Ectodermal cell (in vitro differentiated cells): ENCODE measurements at regions not wholly inside any gene's neighbourhood (a gene's known extent, or its start where the extent isn't known, plus 50 kb on each side); places are given as distances from the start of the nearest gene placed in this dataset.
"Not testable (repeated sequence)": the region's sequence is repeated elsewhere in the genome, so short reads cannot be mapped to it uniquely, and the experiment has no call there.

Experiments used
- H3K27ac ChIP-seq: 2 replicates; pipeline ENCODE4 v1.7.0; 2013; ENCODE audit warnings: mild to moderate bottlenecking, low read depth, low read length; ENCODE audit not compliant: insufficient read depth, poor library complexity, severe bottlenecking
- H3K27me3 ChIP-seq: 2 replicates; pipeline ENCODE4 v1.7.0; 2013; ENCODE audit warnings: mild to moderate bottlenecking, low read length; ENCODE audit not compliant: insufficient read depth, control insufficient read depth, poor library complexity, severe bottlenecking
- H3K36me3 ChIP-seq: one replicate; pipeline ENCODE4 v1.7.0; 2013; ENCODE audit warnings: low read length; ENCODE audit not compliant: control insufficient read depth, insufficient read depth
- H3K4me1 ChIP-seq: one replicate; pipeline ENCODE4 v1.7.0; 2013; ENCODE audit warnings: low read length; ENCODE audit not compliant: control insufficient read depth, insufficient read depth
- H3K4me3 ChIP-seq: 2 replicates; pipeline ENCODE4 v1.7.0; 2013; ENCODE audit warnings: low read depth, low read length, control low read depth; ENCODE audit not compliant: insufficient read depth
- H3K9me3 ChIP-seq: 2 replicates; pipeline ENCODE4 v1.7.0; 2013; ENCODE audit warnings: mild to moderate bottlenecking, low read length, moderate library complexity; ENCODE audit not compliant: control insufficient read depth
- WGBS, 2 experiments: methylation state at CpG; one replicate each; pipeline ENCODE4 v1.1.7; 2013; ENCODE audit warnings: missing lambda C conversion rate in 2 of 2; 5-methylcytosine and 5-hydroxymethylcytosine counted together

GRCh38 chr11:41786087-41786486 is 326.6 kb upstream of the LRRC4C start:
- H3K27ac ChIP-seq, result no peak overlapping the region
- no peaks in the 10 kb centered on the region for H3K36me3 ChIP-seq
- no peak overlapping the region for H3K4me3 ChIP-seq
- no peaks in the 10 kb centered on the region for H3K9me3 ChIP-seq
- H3K4me1 ChIP-seq, result no peaks in the 10 kb centered on the region
- no peaks in the 10 kb centered on the region for H3K27me3 ChIP-seq
- 78 to 82% methylated on average over 1 of the region's 1 CpG for WGBS, 2 experiments

- whole genome bisulfite sequencing, 2 experiments, result 93 to 95% methylated on average over 23 of the region's 23 CpGs
- Histone ChIP-seq H3K27ac (no peak overlapping the region), H3K4me1 (no peaks in the 10 kb centered on the region), H3K4me3 (no peak overlapping the region), H3K27me3 (no peaks in the 10 kb centered on the region), H3K36me3 (no peaks in the 10 kb centered on the region), H3K9me3 (no peaks in the 10 kb centered on the region)
Measured at GRCh38 chr11:41788177-41788576, 328.7 kb upstream of the LRRC4C start.

GRCh38 chr11:41789376-41789775 is 329.9 kb upstream of the LRRC4C start:
- Histone ChIP-seq H3K4me1 (no peaks in the 10 kb centered on the region), H3K27ac (no peak overlapping the region), H3K27me3 (no peaks in the 10 kb centered on the region), H3K9me3 (no peaks in the 10 kb centered on the region), H3K36me3 (no peaks in the 10 kb centered on the region), H3K4me3 (no peak overlapping the region)
- WGBS, 2 experiments, result 95 to 97% methylated on average over 3 of the region's 3 CpGs

GRCh38 chr11:41795004-41795403 is 335.6 kb upstream of the LRRC4C start:
- Histone ChIP-seq H3K27me3 (no peaks in the 10 kb centered on the region), H3K4me1 (no peaks in the 10 kb centered on the region), H3K36me3 (no peaks in the 10 kb centered on the region), H3K27ac (no peak overlapping the region), H3K4me3 (no peak overlapping the region), H3K9me3 (no peaks in the 10 kb centered on the region)
- WGBS, 2 experiments, result 83 to 91% methylated on average over 1 of the region's 1 CpG

- Histone ChIP-seq H3K27ac (no peak overlapping the region), H3K4me1 (no peaks in the 10 kb centered on the region), H3K9me3 (no peaks in the 10 kb centered on the region), H3K36me3 (no peaks in the 10 kb centered on the region), H3K27me3 (no peaks in the 10 kb centered on the region), H3K4me3 (no peak overlapping the region)
Measured at GRCh38 chr11:41799754-41800153, 340.3 kb upstream of the LRRC4C start.

DNA sequence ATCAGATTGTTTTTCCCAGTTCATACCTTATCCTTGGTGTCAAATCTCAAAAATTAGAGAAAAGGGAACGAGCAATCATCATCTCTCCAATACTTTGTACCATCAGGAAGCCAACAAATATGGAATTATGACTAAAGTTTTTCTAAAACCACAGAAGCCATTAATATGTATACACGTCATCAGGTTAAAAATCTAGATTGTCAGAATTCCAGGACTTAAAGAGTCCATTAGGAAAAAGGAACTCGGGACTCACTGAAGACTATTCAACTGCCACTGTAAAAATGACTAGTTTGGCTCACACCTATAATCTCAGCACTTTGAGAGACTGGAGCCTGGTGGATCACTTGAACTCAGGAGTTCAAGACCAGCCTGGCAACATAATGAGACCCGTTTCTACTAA is 344.4 kb upstream of the LRRC4C start:
- Histone ChIP-seq H3K27ac (no peak overlapping the region), H3K4me3 (no peak overlapping the region), H3K9me3 (no peaks in the 10 kb centered on the region), H3K36me3 (no peaks in the 10 kb centered on the region), H3K4me1 (no peaks in the 10 kb centered on the region), H3K27me3 (no peaks in the 10 kb centered on the region)
- WGBS, 2 experiments, result 73 to 82% methylated on average over 3 to 4 of the region's 4 CpGs

DNA sequence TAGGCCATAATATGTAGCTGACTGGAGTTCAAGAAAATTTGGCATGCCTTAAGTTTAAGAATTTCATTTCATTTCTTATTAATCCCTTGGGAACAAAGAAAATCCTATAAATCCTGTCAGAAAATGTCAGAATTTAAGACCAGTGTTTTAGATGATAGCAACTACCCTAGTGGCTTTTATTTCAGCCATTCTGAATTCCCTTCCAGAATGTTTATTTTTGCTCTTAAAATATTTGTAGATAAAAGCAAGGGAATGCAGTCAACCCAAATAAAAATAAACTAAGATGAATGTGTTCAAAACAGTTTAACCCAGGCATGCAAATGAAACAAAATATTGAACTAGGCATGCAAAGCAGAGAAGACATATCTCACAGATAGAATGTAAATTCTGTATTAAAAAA is 356.9 kb upstream of the LRRC4C start:
- Histone ChIP-seq H3K36me3 (no peaks in the 10 kb centered on the region), H3K4me3 (no peak overlapping the region), H3K9me3 (no peaks in the 10 kb centered on the region), H3K27me3 (no peaks in the 10 kb centered on the region), H3K4me1 (no peaks in the 10 kb centered on the region), H3K27ac (no peak overlapping the region)

GRCh38 chr11:41824287-41824686 is 364.8 kb upstream of the LRRC4C start:
- not testable (repeated sequence) for H3K9me3 ChIP-seq, H3K27ac ChIP-seq, H3K36me3 ChIP-seq, H3K27me3 ChIP-seq, H3K4me3 ChIP-seq, H3K4me1 ChIP-seq
- 60 to 100% methylated on average over 1 of the region's 2 CpGs for WGBS, 2 experiments

- H3K9me3 ChIP-seq, result no peaks in the 10 kb centered on the region
- H3K4me1 ChIP-seq, result no peaks in the 10 kb centered on the region
- H3K27ac ChIP-seq, result no peak overlapping the region
- H3K4me3 ChIP-seq, result no peak overlapping the region
- H3K36me3 ChIP-seq, result no peaks in the 10 kb centered on the region
- no peaks in the 10 kb centered on the region for H3K27me3 ChIP-seq
- WGBS, 2 experiments, result 86 to 89% methylated on average over 6 of the region's 6 CpGs
Measured at GRCh38 chr11:41826085-41826484, 366.6 kb upstream of the LRRC4C start.

- H3K9me3 ChIP-seq, result no peaks in the 10 kb centered on the region
- no peaks in the 10 kb centered on the region for H3K36me3 ChIP-seq
- H3K4me1 ChIP-seq, result no peaks in the 10 kb centered on the region
- no peak overlapping the region for H3K27ac ChIP-seq
- WGBS, 2 experiments, result 80 to 87% methylated on average over 1 of the region's 2 CpGs
- H3K27me3 ChIP-seq, result no peaks in the 10 kb centered on the region
- no peak overlapping the region for H3K4me3 ChIP-seq
Measured at GRCh38 chr11:41836431-41836830, 377.0 kb upstream of the LRRC4C start.

GRCh38 chr11:41842673-41843072 is 383.2 kb upstream of the LRRC4C start:
- Histone ChIP-seq H3K4me1 (no peaks in the 10 kb centered on the region), H3K36me3 (no peaks in the 10 kb centered on the region), H3K4me3 (no peak overlapping the region), H3K27ac (no peak overlapping the region), H3K9me3 (peaks cover 3% of the 10 kb centered on the region), H3K27me3 (no peaks in the 10 kb centered on the region)
- 89 to 91% methylated on average over 8 of the region's 8 CpGs for WGBS, 2 experiments
